ENCODE measurements at regions not wholly inside any gene's neighbourhood (a gene's known extent, or its start where the extent isn't known, plus 50 kb on each side); places are given as distances from the start of the nearest gene placed in this dataset.

GRCh38 chr9:13554626-13555025 is 275.1 kb upstream of the MPDZ start:
- TF ChIP-seq CTCF (IDR thresholded peaks at IDR 0.05; ENCODE audit: insufficient read depth, low read length, poor library complexity, severe bottlenecking): no peak
- no peak for DNase-seq (ENCODE audit: low read depth)
- Histone ChIP-seq H3K36me3 (ENCODE audit: control insufficient read depth, insufficient read depth, low read length) (no peaks in the 10 kb centered on the region), H3K4me3 (ENCODE audit: low read depth, low read length) (no peak overlapping the region), H3K27me3 (ENCODE audit: control insufficient read depth, insufficient read depth, low read length) (no peaks in the 10 kb centered on the region)

GRCh38 chr9:13552606-13553215 is 273.2 kb upstream of the MPDZ start:
- no peaks in the 10 kb centered on the region for H3K27me3 ChIP-seq (ENCODE audit: control insufficient read depth, insufficient read depth, low read length)
- H3K36me3 ChIP-seq (ENCODE audit: control insufficient read depth, insufficient read depth, low read length): no peaks in the 10 kb centered on the region
- H3K4me3 ChIP-seq (ENCODE audit: low read depth, low read length): no peak overlapping the region
- TF ChIP-seq CTCF (IDR thresholded peaks at IDR 0.05; ENCODE audit: insufficient read depth, low read length, poor library complexity, severe bottlenecking): no peak
- no peak for DNase-seq (ENCODE audit: low read depth)

- Histone ChIP-seq H3K36me3 (ENCODE audit: control insufficient read depth, insufficient read depth, low read length) (no peaks in the 10 kb centered on the region), H3K4me3 (ENCODE audit: low read depth, low read length) (no peak overlapping the region), H3K27me3 (ENCODE audit: control insufficient read depth, insufficient read depth, low read length) (no peaks in the 10 kb centered on the region)
- DNase-seq (ENCODE audit: low read depth): no peak
- TF ChIP-seq CTCF (IDR thresholded peaks at IDR 0.05; ENCODE audit: insufficient read depth, low read length, poor library complexity, severe bottlenecking): no peak
Observed at GRCh38 chr9:13550519-13550918, 271.0 kb upstream of the MPDZ start.

GRCh38 chr9:13548535-13548934 is 269.0 kb upstream of the MPDZ start:
- DNase-seq (ENCODE audit: low read depth): no peak
- no peaks in the 10 kb centered on the region for H3K36me3 ChIP-seq (ENCODE audit: control insufficient read depth, insufficient read depth, low read length)
- no peak for TF ChIP-seq CTCF (IDR thresholded peaks at IDR 0.05; ENCODE audit: insufficient read depth, low read length, poor library complexity, severe bottlenecking)
- H3K27me3 ChIP-seq (ENCODE audit: control insufficient read depth, insufficient read depth, low read length): no peaks in the 10 kb centered on the region
- no peak overlapping the region for H3K4me3 ChIP-seq (ENCODE audit: low read depth, low read length)

- no peak for DNase-seq (ENCODE audit: low read depth)
- no peaks in the 10 kb centered on the region for H3K36me3 ChIP-seq (ENCODE audit: control insufficient read depth, insufficient read depth, low read length)
- no peaks in the 10 kb centered on the region for H3K27me3 ChIP-seq (ENCODE audit: control insufficient read depth, insufficient read depth, low read length)
- no peak overlapping the region for H3K4me3 ChIP-seq (ENCODE audit: low read depth, low read length)
- TF ChIP-seq CTCF (IDR thresholded peaks at IDR 0.05; ENCODE audit: insufficient read depth, low read length, poor library complexity, severe bottlenecking): no peak
Observed at GRCh38 chr9:13535141-13535540, 255.6 kb upstream of the MPDZ start.

- TF ChIP-seq CTCF (IDR thresholded peaks at IDR 0.05; ENCODE audit: insufficient read depth, low read length, poor library complexity, severe bottlenecking): no peak
- Histone ChIP-seq H3K4me3 (ENCODE audit: low read depth, low read length) (no peak overlapping the region), H3K36me3 (ENCODE audit: control insufficient read depth, insufficient read depth, low read length) (no peaks in the 10 kb centered on the region), H3K27me3 (ENCODE audit: control insufficient read depth, insufficient read depth, low read length) (no peaks in the 10 kb centered on the region)
- DNase-seq (ENCODE audit: low read depth): no peak
Observed at GRCh38 chr9:13534006-13534405, 254.5 kb upstream of the MPDZ start.

All from kidney epithelial cell (primary cell).